ENCODE measurements at regions not wholly inside any gene's neighbourhood (a gene's known extent, or its start where the extent isn't known, plus 50 kb on each side); places are given as distances from the start of the nearest gene placed in this dataset.

DNA sequence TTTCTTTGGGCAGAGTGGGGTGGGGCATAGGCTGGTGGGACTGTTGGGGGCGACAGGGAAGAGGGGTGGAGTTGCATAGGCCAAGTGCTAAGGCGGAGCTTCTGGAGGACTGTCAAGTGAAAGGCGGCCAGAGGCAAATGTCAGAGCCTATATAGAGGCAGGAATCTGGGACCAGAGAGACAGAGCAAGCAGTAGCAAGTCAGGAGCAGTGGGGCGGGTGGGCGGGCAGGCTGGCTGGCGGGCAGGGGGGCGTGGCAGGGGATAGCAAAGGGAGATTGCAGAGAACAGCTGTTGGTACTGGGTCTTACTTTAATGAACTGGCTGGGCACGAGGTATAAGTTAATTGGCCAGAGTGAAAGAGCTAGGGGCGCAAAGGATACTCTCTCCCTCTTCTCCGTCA lies 89.8 kb downstream of the RTL9 start:
- ChIA-PET CTCF (interaction anchor here (1.0 to 5.0 kb wide), 4 partner anchors 28 to 401 kb away, joined by 3 to 40 read pairs (median 8); no protein-coding TSS in a partner anchor), POLR2A (no interaction called here)
- H3K4me3 ChIP-seq (ENCODE audit: low read depth, low read length) = no peak overlapping the region
- H3K27me3 ChIP-seq (ENCODE audit: control insufficient read depth, insufficient read depth, low read length) = peaks cover 5% of the 10 kb centered on the region
- TF ChIP-seq, protein P1, sequence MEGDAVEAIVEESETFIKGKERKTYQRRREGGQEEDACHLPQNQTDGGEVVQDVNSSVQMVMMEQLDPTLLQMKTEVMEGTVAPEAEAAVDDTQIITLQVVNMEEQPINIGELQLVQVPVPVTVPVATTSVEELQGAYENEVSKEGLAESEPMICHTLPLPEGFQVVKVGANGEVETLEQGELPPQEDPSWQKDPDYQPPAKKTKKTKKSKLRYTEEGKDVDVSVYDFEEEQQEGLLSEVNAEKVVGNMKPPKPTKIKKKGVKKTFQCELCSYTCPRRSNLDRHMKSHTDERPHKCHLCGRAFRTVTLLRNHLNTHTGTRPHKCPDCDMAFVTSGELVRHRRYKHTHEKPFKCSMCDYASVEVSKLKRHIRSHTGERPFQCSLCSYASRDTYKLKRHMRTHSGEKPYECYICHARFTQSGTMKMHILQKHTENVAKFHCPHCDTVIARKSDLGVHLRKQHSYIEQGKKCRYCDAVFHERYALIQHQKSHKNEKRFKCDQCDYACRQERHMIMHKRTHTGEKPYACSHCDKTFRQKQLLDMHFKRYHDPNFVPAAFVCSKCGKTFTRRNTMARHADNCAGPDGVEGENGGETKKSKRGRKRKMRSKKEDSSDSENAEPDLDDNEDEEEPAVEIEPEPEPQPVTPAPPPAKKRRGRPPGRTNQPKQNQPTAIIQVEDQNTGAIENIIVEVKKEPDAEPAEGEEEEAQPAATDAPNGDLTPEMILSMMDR (IDR thresholded peaks at IDR 0.05; ENCODE audit: low read depth, low read length) = no peak
- H3K27ac ChIP-seq (ENCODE audit: low read depth, low read length) = no peak overlapping the region
- H3K9me3 ChIP-seq (ENCODE audit: control insufficient read depth, insufficient read depth, low read length) = no peaks in the 10 kb centered on the region
- DNase-seq (ENCODE audit: low read depth, low spot score) = no peak

DNA sequence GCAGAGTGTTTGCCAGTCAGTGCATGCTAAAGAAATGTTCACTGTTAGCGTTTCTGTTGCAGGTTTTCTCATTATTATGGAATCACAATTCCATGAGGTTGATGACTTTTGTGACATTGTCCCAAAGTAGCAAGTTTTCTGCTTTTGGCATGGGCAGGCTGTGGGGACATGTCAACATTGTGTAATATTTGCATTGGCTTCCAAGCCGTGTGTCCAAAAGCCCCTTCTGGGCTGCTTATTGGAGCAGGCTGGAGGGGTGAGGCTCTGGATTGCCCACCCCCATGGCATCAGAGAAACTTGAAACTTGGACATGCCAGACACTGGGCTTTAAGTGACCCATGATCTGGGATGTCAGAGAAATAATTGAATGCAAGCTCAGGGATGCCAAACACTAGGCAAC lies 90.7 kb downstream of the RTL9 start:
- peaks cover 5% of the 10 kb centered on the region for H3K27me3 ChIP-seq (ENCODE audit: control insufficient read depth, insufficient read depth, low read length)
- ChIA-PET POLR2A (no interaction called here), CTCF (interaction anchor here (0.5 to 5.0 kb wide), 6 partner anchors 24 to 404 kb away, joined by 3 to 40 read pairs (median 6); no protein-coding TSS in a partner anchor)
- H3K4me3 ChIP-seq (ENCODE audit: low read depth, low read length) = no peak overlapping the region
- TF ChIP-seq, protein P1 (IDR thresholded peaks at IDR 0.05; ENCODE audit: low read depth, low read length) = no peak
- H3K9me3 ChIP-seq (ENCODE audit: control insufficient read depth, insufficient read depth, low read length) = no peaks in the 10 kb centered on the region
- H3K27ac ChIP-seq (ENCODE audit: low read depth, low read length) = no peak overlapping the region
- DNase-seq (ENCODE audit: low read depth, low spot score) = no peak

DNA sequence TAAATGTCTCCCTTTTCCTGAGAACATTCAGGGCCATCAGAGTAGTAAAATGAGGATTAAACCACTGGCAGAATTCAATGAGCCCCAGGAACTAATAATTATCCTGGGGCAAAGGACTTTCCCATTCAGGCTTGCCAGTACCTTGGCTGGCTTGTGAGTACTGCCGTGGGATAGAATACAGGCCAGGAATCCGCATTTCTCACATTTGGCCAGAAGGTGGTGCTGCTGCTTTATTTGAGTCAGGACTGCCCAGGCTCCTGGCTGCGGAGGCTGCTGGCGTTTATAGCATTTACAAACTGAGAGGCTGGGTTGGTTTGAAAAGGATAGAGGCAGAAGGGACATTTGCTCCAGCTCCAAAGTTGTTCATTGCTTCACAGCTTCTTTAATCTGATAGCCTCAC lies 91.4 kb downstream of the RTL9 start:
- peak; percentile 15 for DNase-seq (ENCODE audit: low read depth, low spot score)
- Histone ChIP-seq H3K9me3 (ENCODE audit: control insufficient read depth, insufficient read depth, low read length) (no peaks in the 10 kb centered on the region), H3K27ac (ENCODE audit: low read depth, low read length) (no peak overlapping the region), H3K27me3 (ENCODE audit: control insufficient read depth, insufficient read depth, low read length) (peaks cover 5% of the 10 kb centered on the region), H3K4me3 (ENCODE audit: low read depth, low read length) (no peak overlapping the region)
- ChIA-PET POLR2A (no interaction called here), CTCF (interaction anchor here (1.9 to 5.0 kb wide), 4 partner anchors 26 to 403 kb away, joined by 5 to 40 read pairs (median 9); no protein-coding TSS in a partner anchor)
- TF ChIP-seq, protein P1 (IDR thresholded peaks at IDR 0.05; ENCODE audit: low read depth, low read length) = peak; percentile 70

DNA sequence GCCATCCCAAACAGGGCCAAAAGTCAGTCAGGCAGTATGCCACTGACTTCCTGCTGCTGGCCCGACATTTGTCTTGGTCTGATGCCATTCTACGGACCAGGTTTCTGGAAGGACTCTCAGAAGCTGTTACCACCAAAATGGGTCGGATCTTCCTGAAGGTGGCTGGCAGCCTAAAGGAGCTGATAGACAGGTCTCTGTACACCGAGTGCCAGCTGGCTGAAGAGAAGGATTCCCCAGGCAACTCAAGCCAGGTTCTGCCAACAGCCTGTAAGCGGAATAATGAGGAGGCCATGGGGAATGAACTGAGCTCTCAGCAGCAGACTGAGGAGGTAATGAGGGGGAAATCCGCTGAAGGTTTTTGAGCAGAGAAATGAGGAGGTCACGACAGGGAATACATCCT lies 95.7 kb downstream of the RTL9 start:
- Histone ChIP-seq H3K27me3 (ENCODE audit: control insufficient read depth, insufficient read depth, low read length) (no peaks in the 10 kb centered on the region), H3K9me3 (ENCODE audit: control insufficient read depth, insufficient read depth, low read length) (no peaks in the 10 kb centered on the region), H3K4me3 (ENCODE audit: low read depth, low read length) (no peak overlapping the region), H3K27ac (ENCODE audit: low read depth, low read length) (no peak overlapping the region)
- POLR2A ChIA-PET = no interaction called here
- DNase-seq (ENCODE audit: low read depth, low spot score) = no peak
- TF ChIP-seq, protein P1 (IDR thresholded peaks at IDR 0.05; ENCODE audit: low read depth, low read length) = no peak
- CTCF ChIA-PET = no interaction called here

DNA sequence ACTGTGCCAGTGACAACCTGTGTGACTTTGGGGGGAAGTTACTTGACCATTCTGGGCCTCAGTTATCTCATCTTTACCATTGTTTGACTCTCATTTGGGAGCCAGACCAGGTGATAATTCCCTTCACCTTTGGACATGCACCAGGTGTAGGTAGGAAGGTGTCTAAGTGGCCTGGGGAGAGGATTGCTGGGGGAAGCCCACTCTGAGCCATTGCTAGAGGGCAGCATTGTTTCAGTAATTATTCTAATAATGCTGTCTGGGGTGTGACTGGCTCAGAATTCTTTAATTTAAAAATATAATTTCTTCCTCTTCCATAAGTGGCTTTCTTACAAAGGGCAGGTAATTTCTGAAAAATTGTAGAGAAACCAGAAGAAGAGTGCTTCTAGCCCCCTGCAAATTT lies 104.3 kb downstream of the RTL9 start:
- Histone ChIP-seq H3K27ac (ENCODE audit: low read depth, low read length) (no peak overlapping the region), H3K4me3 (ENCODE audit: low read depth, low read length) (no peak overlapping the region), H3K27me3 (ENCODE audit: control insufficient read depth, insufficient read depth, low read length) (no peaks in the 10 kb centered on the region), H3K9me3 (ENCODE audit: control insufficient read depth, insufficient read depth, low read length) (no peaks in the 10 kb centered on the region)
- POLR2A ChIA-PET = no interaction called here
- CTCF ChIA-PET = no interaction called here
- TF ChIP-seq, protein P1 (IDR thresholded peaks at IDR 0.05; ENCODE audit: low read depth, low read length) = no peak
- DNase-seq (ENCODE audit: low read depth, low spot score) = no peak
